ENCODE measurements at regions not wholly inside any gene's neighbourhood (a gene's known extent, or its start where the extent isn't known, plus 50 kb on each side); places are given as distances from the start of the nearest gene placed in this dataset.

DNA sequence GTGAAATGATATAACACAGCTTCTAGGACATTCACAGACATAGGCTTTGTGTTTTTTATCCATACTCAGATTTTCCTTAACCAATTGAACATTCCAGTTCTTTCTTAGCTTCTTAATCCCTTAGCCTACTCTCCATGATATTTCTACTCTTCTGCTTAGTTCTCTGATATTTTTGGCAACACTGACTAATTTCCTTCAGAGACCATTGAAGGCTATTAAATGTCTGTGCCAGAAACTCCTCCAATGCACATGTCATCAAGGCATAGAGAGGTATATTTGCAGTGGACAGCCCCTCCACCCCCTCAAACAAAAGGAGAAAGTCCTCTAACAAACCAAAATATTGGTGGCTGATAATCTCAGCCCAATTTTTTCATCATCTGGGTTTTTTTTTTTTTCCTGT is 105.9 kb upstream of the TSC22D2 start:
- TF ChIP-seq, protein P1, sequence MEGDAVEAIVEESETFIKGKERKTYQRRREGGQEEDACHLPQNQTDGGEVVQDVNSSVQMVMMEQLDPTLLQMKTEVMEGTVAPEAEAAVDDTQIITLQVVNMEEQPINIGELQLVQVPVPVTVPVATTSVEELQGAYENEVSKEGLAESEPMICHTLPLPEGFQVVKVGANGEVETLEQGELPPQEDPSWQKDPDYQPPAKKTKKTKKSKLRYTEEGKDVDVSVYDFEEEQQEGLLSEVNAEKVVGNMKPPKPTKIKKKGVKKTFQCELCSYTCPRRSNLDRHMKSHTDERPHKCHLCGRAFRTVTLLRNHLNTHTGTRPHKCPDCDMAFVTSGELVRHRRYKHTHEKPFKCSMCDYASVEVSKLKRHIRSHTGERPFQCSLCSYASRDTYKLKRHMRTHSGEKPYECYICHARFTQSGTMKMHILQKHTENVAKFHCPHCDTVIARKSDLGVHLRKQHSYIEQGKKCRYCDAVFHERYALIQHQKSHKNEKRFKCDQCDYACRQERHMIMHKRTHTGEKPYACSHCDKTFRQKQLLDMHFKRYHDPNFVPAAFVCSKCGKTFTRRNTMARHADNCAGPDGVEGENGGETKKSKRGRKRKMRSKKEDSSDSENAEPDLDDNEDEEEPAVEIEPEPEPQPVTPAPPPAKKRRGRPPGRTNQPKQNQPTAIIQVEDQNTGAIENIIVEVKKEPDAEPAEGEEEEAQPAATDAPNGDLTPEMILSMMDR (conservative IDR thresholded peaks at IDR 0.05): no peak
- Histone ChIP-seq H2BK15ac (ENCODE audit: low read depth, low read length) (no peak overlapping the region), H3K23ac (ENCODE audit: insufficient read length, low read depth, low read length) (no peak overlapping the region), H3K4ac (ENCODE audit: low read depth, low read length) (no peak overlapping the region), H2BK20ac (ENCODE audit: low read depth, low read length, poor library complexity, severe bottlenecking) (no peak overlapping the region), H3T11ph (ENCODE audit: low read length) (no peak overlapping the region), H3K23me2 (ENCODE audit: insufficient read length, low read depth, low read length, poor library complexity, severe bottlenecking) (no peaks in the 10 kb centered on the region), H2AFZ (ENCODE audit: low read length) (no peak overlapping the region), H2BK12ac (ENCODE audit: insufficient read length, low read depth, low read length) (no peak overlapping the region), H2AK5ac (ENCODE audit: insufficient read length, low read length) (no peak overlapping the region), H3K4me2 (ENCODE audit: insufficient read depth, insufficient read length, low read length) (no peak overlapping the region), H3K27me3 (ENCODE audit: insufficient read depth, low read length) (no peaks in the 10 kb centered on the region), H4K8ac (replicated peaks; ENCODE audit: insufficient read length, low read depth, low read length) (no peak overlapping the region), H3K14ac (ENCODE audit: insufficient read depth, low read length) (no peak overlapping the region), H3K79me2 (ENCODE audit: insufficient read depth, low read length) (no peaks in the 10 kb centered on the region), H4K5ac (ENCODE audit: insufficient read length, low read depth, low read length) (no peak overlapping the region), H4K91ac (ENCODE audit: insufficient read length, low read depth, low read length) (no peak overlapping the region), H3K9me3 (ENCODE audit: control insufficient read depth, low read depth, low read length) (no peaks in the 10 kb centered on the region), H3K18ac (ENCODE audit: insufficient read length, low read depth, low read length) (no peak overlapping the region), H3K9ac (ENCODE audit: extremely low read depth, insufficient read length, low read length) (no peak overlapping the region), H4K20me1 (ENCODE audit: control insufficient read depth, insufficient read depth, insufficient read length) (no peaks in the 10 kb centered on the region), H3K79me1 (ENCODE audit: insufficient read depth, low read depth, low read length, poor library complexity, severe bottlenecking) (no peaks in the 10 kb centered on the region), H2BK5ac (ENCODE audit: insufficient read length, low read length) (no peak overlapping the region), H3K27ac (ENCODE audit: insufficient read length, low read depth, low read length) (no peak overlapping the region), H3K56ac (ENCODE audit: insufficient read length, low read depth, low read length) (no peak overlapping the region), H2BK120ac (ENCODE audit: low read depth, low read length, poor library complexity, severe bottlenecking) (no peak overlapping the region), H3K4me1 (ENCODE audit: insufficient read depth, low read length) (peaks cover 6% of the 10 kb centered on the region; the same call in 1 of the 2 replicates)
- no peaks in the 10 kb centered on the region for H3K27me3 Mint-ChIP-seq (ENCODE audit: low read depth)
- no peaks in the 10 kb centered on the region for H3K36me3 Mint-ChIP-seq (ENCODE audit: insufficient read depth in 1 of 3, low read depth in 3 of 3)
- no peak for DNase-seq
- H3K27ac Mint-ChIP-seq: no peak overlapping the region
- H3K4me1 Mint-ChIP-seq: peaks cover 6 to 10% of the 10 kb centered on the region in 2 experiments
- no peak overlapping the region for H3K4me3 Mint-ChIP-seq
- H3K9me3 Mint-ChIP-seq: no peaks in the 10 kb centered on the region
